ENCODE measurements at regions not wholly inside any gene's neighbourhood (a gene's known extent, or its start where the extent isn't known, plus 50 kb on each side); places are given as distances from the start of the nearest gene placed in this dataset.

GRCh38 chr16:65809627-65810026 is 556.9 kb upstream of the CDH5 start:
- TF ChIP-seq EZH2 (IDR thresholded peaks at IDR 0.05), result no peak
- no peak for TF ChIP-seq POLR2AphosphoS5 (IDR thresholded peaks at IDR 0.05; ENCODE audit: borderline replicate concordance, low read depth, low read length)
- no peak for TF ChIP-seq FOXP2 (optimal IDR thresholded peaks at IDR 0.05; ENCODE audit: control extremely low read depth, extremely low read length, insufficient read depth)
